K562 (cell line): ENCODE measurements at regions not wholly inside any gene's neighbourhood (a gene's known extent, or its start where the extent isn't known, plus 50 kb on each side); places are given as distances from the start of the nearest gene placed in this dataset.

Source experiments
- ATAC-seq: fragments of 200-7000 bp; cut with Tn5 transposase; 3 replicates; pipeline ENCODE4 v1.9.1; 2020; ENCODE audit warnings: moderate library complexity
- BruUV-seq: library from RNA; stranded (reverse); fragments of 400-500 nt; replicated peaks from 2 replicates; lab custom pipeline; 2021; lab: Mats Ljungman, UMichigan
- CTCF ChIA-PET: fragments of 300-600 bp; formaldehyde crosslinking; extraction: SDS; loops from one replicate; lab custom pipeline; 2021; ENCODE audit warnings: low intra/inter-chr PET ratio; lab: Yijun Ruan, JAX
- POLR2A ChIA-PET: fragments of 300-600, 350-650 bp; sonication (Branson Sonifier 250); formaldehyde crosslinking; extraction: SDS; loops from one replicate; lab custom pipeline; 2021; ENCODE audit warnings: antibody characterized with exemption, inconsistent platforms; lab: Yijun Ruan, JAX
- DNase-seq, 4 experiments: peaks; one replicate each; pipeline versions ENCODE4 v3.0.0 to v3.0.0-alpha.2; 2011 to 2018; ENCODE audit warnings: low spot score in 3 of 4, mixed read lengths in 3 of 4; ENCODE audit errors: extremely low read depth in 1 of 4
- FAIRE-seq: peaks from 2 replicates; lab custom pipeline; 2011; peaks lifted over from hg19 to GRCh38; lab: Jason Lieb, UNC
- H2AFZ ChIP-seq: 2 replicates; pipeline ENCODE4 v1.6.0; 2011; ENCODE audit warnings: low read depth, low read length, control low read depth, inconsistent platforms
- H3K27ac ChIP-seq: fragments of 200-600 bp; 3 replicates; pipeline ENCODE4 v1.8.0; 2011; ENCODE audit warnings: low read depth, mild to moderate bottlenecking, control low read depth, inconsistent platforms, low read length, moderate library complexity, mixed read lengths; ENCODE audit errors: extremely low read depth
- H3K27me3 ChIP-seq, 2 experiments: fragments of 300-600 bp in 1 of 2; 2 replicates in 1 of 2; 3 replicates in 1 of 2; pipeline versions ENCODE4 v1.6.0 to v1.8.0; 2011; ENCODE audit warnings: inconsistent platforms in 2 of 2, low read length in 2 of 2, mild to moderate bottlenecking in 1 of 2, mixed read lengths in 1 of 2, moderate library complexity in 1 of 2; ENCODE audit not compliant: control insufficient read depth in 2 of 2, insufficient read depth in 2 of 2
- H3K36me3 ChIP-seq: fragments of 300-600 bp; 3 replicates; pipeline ENCODE4 v1.8.0; 2011; ENCODE audit warnings: mild to moderate bottlenecking, low read length, inconsistent platforms; ENCODE audit not compliant: control insufficient read depth, insufficient read depth
- H3K4me1 ChIP-seq, 2 experiments: fragments of 200-600 bp in 1 of 2; replicated peaks in 1 of 2; 2 replicates in 1 of 2; 3 replicates in 1 of 2; pipeline versions ENCODE4 v1.5.1 to v1.8.0; 2011; ENCODE audit warnings: inconsistent platforms in 2 of 2, low read length in 2 of 2, mild to moderate bottlenecking in 1 of 2, mixed read lengths in 1 of 2, moderate library complexity in 1 of 2; ENCODE audit not compliant: control insufficient read depth in 2 of 2, insufficient read depth in 2 of 2
- H3K4me2 ChIP-seq: 2 replicates; pipeline ENCODE4 v1.6.1; 2011; ENCODE audit warnings: low read length, control low read depth, inconsistent platforms, mixed read lengths; ENCODE audit not compliant: insufficient read depth
- H3K4me3 ChIP-seq: fragments of 200-600 bp; sonication (generic), shearing (Covaris generic); 2 replicates; pipeline ENCODE4 v1.5.1; 2016; ENCODE audit warnings: control low read depth, inconsistent platforms
- H3K79me2 ChIP-seq: fragments of 200-600 bp; 3 replicates; pipeline ENCODE4 v1.8.0; 2011; ENCODE audit warnings: low read length, inconsistent platforms; ENCODE audit not compliant: control insufficient read depth, insufficient read depth
- H3K9ac ChIP-seq, 2 experiments: 2 replicates each; pipeline versions ENCODE4 v1.6.0 to v1.6.1; 2011; ENCODE audit warnings: low read depth in 2 of 2, low read length in 2 of 2, control low read depth in 1 of 2, inconsistent platforms in 1 of 2, mild to moderate bottlenecking in 1 of 2, mixed read lengths in 1 of 2; ENCODE audit not compliant: insufficient read depth in 1 of 2
- H3K9me1 ChIP-seq: one replicate; pipeline ENCODE4 v1.6.0; 2011; ENCODE audit warnings: inconsistent platforms, mild to moderate bottlenecking, low read length, moderate library complexity; ENCODE audit not compliant: control insufficient read depth, insufficient read depth
- H3K9me3 ChIP-seq: replicated peaks from 2 replicates; pipeline ENCODE4 v1.5.1; 2011; ENCODE audit warnings: low read depth, low read length, inconsistent platforms; ENCODE audit not compliant: control insufficient read depth, insufficient read depth
- H4K20me1 ChIP-seq: replicated peaks from 2 replicates; pipeline ENCODE4 v1.6.1; 2011; ENCODE audit warnings: low read length, inconsistent platforms, mixed read lengths; ENCODE audit not compliant: control insufficient read depth, insufficient read depth
- CHCHD3 ChIP-seq: fragments of 250-450 bp; sonication (Bioruptor Pico); IDR thresholded peaks from 2 replicates; pipeline ENCODE4 v2.1.2; 2022; ENCODE audit warnings: mild to moderate bottlenecking
- EP400 ChIP-seq: fragments of 450-650 bp; IDR thresholded peaks from 2 replicates; pipeline ENCODE4 v1.6.1; 2017; ENCODE audit warnings: antibody characterized with exemption, mild to moderate bottlenecking, moderate library complexity
- RAD51 ChIP-seq: fragments of 450-650 bp; IDR thresholded peaks from 2 replicates; pipeline ENCODE4 v1.7.1; 2016; ENCODE audit warnings: low read depth, mild to moderate bottlenecking, borderline replicate concordance
- ZBTB1 ChIP-seq: sonication (generic); formaldehyde crosslinking; IDR thresholded peaks from 2 replicates; pipeline ENCODE4 v1.8.1; 2023; ENCODE audit warnings: missing genetic modification reagents, low read depth, mild to moderate bottlenecking, borderline replicate concordance
- ZNF668 ChIP-seq: fragments of 250-450 bp; sonication (Bioruptor Pico); IDR thresholded peaks from 2 replicates; pipeline ENCODE4 v1.8.0; 2022; ENCODE audit warnings: mild to moderate bottlenecking, inconsistent platforms
- WGBS: fragments of 100-300 bp; shearing (Covaris generic); methylation state at CpG from one replicate; pipeline ENCODE4 v1.1.6; 2016; ENCODE audit warnings: low coverage, mixed read lengths; ENCODE audit not compliant: insufficient coverage; ENCODE audit errors: missing lambda C conversion rate; 5-methylcytosine and 5-hydroxymethylcytosine counted together
- in situ Hi-C: fragments of 300-500 bp; cut with MboI; formaldehyde crosslinking; loops from 4 replicates; pipeline ENCODE4 v1.15.0; 2018; ENCODE audit warnings: inconsistent platforms, mixed read lengths
- intact Hi-C: fragments of 100-400 bp; cut with micrococcal nuclease; formaldehyde crosslinking; loops from 2 replicates; pipeline ENCODE4 v1.14.2; 2022
- TF ChIP-seq, protein P1 (sequence below): fragments of 450-650 bp; IDR thresholded peaks from 2 replicates; pipeline ENCODE4 v1.6.1; 2017; ENCODE audit warnings: antibody characterized with exemption, mild to moderate bottlenecking
- TF ChIP-seq, protein P2 (sequence below), 2 experiments: fragments of 450-650 bp; IDR thresholded peaks; 2 replicates each; pipeline ENCODE4 v1.6.1; 2016
- TF ChIP-seq, protein P3 (sequence below): sonication (generic); formaldehyde crosslinking; IDR thresholded peaks from 2 replicates; pipeline ENCODE4 v1.8.0; 2023; ENCODE audit warnings: mild to moderate bottlenecking, missing genetic modification reagents
- TF ChIP-seq, protein P4 (sequence below): fragments of 450-650 bp; IDR thresholded peaks from 2 replicates; pipeline ENCODE4 v1.6.1; 2016; ENCODE audit warnings: borderline replicate concordance

DNA sequence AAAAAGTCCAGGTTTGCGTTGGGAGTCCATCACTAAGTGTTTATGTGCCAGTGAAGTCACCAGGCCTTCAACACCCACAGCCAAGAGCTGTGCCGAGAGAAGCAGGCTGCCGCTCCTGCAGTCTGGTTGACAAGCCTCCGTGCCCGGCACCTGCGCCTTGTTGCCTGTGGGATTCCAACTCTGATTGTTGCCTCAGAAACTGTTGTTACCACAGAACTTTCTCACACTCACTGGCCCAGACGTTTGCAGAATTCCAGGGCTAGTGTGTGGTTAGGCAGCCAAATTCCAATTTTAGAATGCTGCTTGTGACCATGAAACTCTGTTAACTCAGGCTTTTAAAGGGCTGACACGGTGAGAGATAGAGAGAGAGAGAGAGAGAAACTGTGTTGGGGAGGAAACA lies 119.5 kb upstream of the LIMCH1 start:
- Histone ChIP-seq H3K27ac (no peak overlapping the region), H3K4me3 (no peak overlapping the region), H3K27me3 (0 out of 5 replicates have a peak, but pooled peaks cover 0 to 5% of the 10 kb centered on the region in 2 experiments), H3K4me1 (no peaks in the 10 kb centered on the region), H3K4me2 (no peak overlapping the region), H3K36me3 (no peaks in the 10 kb centered on the region), H3K9me1 (no peaks in the 10 kb centered on the region), H3K9ac (no peak overlapping the region), H4K20me1 (no peaks in the 10 kb centered on the region), H3K79me2 (no peaks in the 10 kb centered on the region), H3K9me3 (no peaks in the 10 kb centered on the region), H2AFZ (no peak overlapping the region)
- ATAC-seq = no peak
- TF ChIP-seq, protein P1, sequence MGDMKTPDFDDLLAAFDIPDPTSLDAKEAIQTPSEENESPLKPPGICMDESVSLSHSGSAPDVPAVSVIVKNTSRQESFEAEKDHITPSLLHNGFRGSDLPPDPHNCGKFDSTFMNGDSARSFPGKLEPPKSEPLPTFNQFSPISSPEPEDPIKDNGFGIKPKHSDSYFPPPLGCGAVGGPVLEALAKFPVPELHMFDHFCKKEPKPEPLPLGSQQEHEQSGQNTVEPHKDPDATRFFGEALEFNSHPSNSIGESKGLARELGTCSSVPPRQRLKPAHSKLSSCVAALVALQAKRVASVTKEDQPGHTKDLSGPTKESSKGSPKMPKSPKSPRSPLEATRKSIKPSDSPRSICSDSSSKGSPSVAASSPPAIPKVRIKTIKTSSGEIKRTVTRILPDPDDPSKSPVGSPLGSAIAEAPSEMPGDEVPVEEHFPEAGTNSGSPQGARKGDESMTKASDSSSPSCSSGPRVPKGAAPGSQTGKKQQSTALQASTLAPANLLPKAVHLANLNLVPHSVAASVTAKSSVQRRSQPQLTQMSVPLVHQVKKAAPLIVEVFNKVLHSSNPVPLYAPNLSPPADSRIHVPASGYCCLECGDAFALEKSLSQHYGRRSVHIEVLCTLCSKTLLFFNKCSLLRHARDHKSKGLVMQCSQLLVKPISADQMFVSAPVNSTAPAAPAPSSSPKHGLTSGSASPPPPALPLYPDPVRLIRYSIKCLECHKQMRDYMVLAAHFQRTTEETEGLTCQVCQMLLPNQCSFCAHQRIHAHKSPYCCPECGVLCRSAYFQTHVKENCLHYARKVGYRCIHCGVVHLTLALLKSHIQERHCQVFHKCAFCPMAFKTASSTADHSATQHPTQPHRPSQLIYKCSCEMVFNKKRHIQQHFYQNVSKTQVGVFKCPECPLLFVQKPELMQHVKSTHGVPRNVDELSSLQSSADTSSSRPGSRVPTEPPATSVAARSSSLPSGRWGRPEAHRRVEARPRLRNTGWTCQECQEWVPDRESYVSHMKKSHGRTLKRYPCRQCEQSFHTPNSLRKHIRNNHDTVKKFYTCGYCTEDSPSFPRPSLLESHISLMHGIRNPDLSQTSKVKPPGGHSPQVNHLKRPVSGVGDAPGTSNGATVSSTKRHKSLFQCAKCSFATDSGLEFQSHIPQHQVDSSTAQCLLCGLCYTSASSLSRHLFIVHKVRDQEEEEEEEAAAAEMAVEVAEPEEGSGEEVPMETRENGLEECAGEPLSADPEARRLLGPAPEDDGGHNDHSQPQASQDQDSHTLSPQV = no peak
- TF ChIP-seq, protein P2, sequence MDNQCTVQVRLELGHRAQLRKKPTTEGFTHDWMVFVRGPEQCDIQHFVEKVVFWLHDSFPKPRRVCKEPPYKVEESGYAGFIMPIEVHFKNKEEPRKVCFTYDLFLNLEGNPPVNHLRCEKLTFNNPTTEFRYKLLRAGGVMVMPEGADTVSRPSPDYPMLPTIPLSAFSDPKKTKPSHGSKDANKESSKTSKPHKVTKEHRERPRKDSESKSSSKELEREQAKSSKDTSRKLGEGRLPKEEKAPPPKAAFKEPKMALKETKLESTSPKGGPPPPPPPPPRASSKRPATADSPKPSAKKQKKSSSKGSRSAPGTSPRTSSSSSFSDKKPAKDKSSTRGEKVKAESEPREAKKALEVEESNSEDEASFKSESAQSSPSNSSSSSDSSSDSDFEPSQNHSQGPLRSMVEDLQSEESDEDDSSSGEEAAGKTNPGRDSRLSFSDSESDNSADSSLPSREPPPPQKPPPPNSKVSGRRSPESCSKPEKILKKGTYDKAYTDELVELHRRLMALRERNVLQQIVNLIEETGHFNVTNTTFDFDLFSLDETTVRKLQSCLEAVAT (IDR thresholded peaks at IDR 0.05) = no peak
- TF ChIP-seq ZNF668 (CRISPR knock-in tag) = no peak
- TF ChIP-seq RAD51 = no peak
- no peak for TF ChIP-seq EP400
- TF ChIP-seq, protein P3, sequence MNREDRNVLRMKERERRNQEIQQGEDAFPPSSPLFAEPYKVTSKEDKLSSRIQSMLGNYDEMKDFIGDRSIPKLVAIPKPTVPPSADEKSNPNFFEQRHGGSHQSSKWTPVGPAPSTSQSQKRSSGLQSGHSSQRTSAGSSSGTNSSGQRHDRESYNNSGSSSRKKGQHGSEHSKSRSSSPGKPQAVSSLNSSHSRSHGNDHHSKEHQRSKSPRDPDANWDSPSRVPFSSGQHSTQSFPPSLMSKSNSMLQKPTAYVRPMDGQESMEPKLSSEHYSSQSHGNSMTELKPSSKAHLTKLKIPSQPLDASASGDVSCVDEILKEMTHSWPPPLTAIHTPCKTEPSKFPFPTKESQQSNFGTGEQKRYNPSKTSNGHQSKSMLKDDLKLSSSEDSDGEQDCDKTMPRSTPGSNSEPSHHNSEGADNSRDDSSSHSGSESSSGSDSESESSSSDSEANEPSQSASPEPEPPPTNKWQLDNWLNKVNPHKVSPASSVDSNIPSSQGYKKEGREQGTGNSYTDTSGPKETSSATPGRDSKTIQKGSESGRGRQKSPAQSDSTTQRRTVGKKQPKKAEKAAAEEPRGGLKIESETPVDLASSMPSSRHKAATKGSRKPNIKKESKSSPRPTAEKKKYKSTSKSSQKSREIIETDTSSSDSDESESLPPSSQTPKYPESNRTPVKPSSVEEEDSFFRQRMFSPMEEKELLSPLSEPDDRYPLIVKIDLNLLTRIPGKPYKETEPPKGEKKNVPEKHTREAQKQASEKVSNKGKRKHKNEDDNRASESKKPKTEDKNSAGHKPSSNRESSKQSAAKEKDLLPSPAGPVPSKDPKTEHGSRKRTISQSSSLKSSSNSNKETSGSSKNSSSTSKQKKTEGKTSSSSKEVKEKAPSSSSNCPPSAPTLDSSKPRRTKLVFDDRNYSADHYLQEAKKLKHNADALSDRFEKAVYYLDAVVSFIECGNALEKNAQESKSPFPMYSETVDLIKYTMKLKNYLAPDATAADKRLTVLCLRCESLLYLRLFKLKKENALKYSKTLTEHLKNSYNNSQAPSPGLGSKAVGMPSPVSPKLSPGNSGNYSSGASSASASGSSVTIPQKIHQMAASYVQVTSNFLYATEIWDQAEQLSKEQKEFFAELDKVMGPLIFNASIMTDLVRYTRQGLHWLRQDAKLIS (CRISPR knock-in tag) = no peak
- TF ChIP-seq, protein P4, sequence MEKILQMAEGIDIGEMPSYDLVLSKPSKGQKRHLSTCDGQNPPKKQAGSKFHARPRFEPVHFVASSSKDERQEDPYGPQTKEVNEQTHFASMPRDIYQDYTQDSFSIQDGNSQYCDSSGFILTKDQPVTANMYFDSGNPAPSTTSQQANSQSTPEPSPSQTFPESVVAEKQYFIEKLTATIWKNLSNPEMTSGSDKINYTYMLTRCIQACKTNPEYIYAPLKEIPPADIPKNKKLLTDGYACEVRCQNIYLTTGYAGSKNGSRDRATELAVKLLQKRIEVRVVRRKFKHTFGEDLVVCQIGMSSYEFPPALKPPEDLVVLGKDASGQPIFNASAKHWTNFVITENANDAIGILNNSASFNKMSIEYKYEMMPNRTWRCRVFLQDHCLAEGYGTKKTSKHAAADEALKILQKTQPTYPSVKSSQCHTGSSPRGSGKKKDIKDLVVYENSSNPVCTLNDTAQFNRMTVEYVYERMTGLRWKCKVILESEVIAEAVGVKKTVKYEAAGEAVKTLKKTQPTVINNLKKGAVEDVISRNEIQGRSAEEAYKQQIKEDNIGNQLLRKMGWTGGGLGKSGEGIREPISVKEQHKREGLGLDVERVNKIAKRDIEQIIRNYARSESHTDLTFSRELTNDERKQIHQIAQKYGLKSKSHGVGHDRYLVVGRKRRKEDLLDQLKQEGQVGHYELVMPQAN = no peak
- no peak for TF ChIP-seq ZBTB1 (CRISPR knock-in tag)
- TF ChIP-seq CHCHD3 = no peak
- ChIA-PET CTCF (no interaction called here), POLR2A (no interaction called here)
- intact Hi-C loops = no loop called here
- no TSS peak for BruUV-seq
- 0% methylated on average over 8 of the region's 8 CpGs for WGBS
- no peak for DNase-seq
- in situ Hi-C loops = no loop called here
- no peak for FAIRE-seq
